ENCODE measurements at regions not wholly inside any gene's neighbourhood (a gene's known extent, or its start where the extent isn't known, plus 50 kb on each side); places are given as distances from the start of the nearest gene placed in this dataset.

DNA sequence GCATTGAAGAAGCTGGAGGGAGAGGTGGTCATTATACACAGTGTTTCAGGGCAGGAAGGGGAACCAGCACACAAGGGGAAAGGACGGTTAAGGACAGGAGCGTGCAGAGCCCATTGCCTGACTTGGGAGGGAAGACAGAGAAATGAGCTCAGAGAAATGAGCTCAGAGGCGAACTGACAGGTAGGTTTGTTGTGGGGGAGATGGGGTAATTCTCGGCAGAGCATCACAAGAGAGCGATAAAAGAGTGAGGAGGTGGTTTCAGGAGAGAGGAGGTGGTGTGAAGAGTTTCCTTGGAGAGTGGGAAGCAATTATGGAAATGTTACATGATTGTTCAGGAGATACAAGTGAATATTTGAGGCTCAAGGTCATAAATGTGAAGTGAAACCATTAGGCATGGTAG, 61.0 kb downstream of the MRGPRX1 start:
- DNase-seq (no peak), ATAC-seq (no peak)
- no peaks in the 10 kb centered on the region for H3K4me1 ChIP-seq
- no peaks in the 10 kb centered on the region for H3K9me3 ChIP-seq
- H3K36me3 ChIP-seq, result no peaks in the 10 kb centered on the region
- no peaks in the 10 kb centered on the region for H3K27me3 ChIP-seq
- intact Hi-C loops (cut with DNase I), result no loop called here
- no peak overlapping the region for H3K4me3 ChIP-seq
- H3K27ac ChIP-seq, result no peak overlapping the region
- TF ChIP-seq, protein P1, sequence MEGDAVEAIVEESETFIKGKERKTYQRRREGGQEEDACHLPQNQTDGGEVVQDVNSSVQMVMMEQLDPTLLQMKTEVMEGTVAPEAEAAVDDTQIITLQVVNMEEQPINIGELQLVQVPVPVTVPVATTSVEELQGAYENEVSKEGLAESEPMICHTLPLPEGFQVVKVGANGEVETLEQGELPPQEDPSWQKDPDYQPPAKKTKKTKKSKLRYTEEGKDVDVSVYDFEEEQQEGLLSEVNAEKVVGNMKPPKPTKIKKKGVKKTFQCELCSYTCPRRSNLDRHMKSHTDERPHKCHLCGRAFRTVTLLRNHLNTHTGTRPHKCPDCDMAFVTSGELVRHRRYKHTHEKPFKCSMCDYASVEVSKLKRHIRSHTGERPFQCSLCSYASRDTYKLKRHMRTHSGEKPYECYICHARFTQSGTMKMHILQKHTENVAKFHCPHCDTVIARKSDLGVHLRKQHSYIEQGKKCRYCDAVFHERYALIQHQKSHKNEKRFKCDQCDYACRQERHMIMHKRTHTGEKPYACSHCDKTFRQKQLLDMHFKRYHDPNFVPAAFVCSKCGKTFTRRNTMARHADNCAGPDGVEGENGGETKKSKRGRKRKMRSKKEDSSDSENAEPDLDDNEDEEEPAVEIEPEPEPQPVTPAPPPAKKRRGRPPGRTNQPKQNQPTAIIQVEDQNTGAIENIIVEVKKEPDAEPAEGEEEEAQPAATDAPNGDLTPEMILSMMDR (IDR thresholded peaks at IDR 0.05), result no peak

DNA sequence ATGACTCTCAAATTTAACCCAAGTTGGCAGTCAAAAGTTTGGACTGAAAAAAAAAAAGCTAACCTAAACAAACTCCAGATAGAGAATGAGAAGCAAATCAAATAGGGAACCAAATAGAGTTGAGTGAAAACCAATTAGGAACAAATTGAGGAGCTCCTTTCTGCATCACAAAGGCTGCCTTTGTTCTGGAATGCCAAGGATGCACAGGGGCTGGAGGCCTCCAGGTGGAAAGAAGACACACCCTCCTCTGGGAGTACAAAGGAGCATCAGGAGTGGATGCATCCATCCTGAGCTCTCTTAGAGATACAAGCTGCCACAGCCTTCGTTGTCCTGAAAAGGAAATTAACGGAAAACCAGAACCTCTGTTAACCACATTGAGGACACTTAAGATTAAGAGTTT, 73.3 kb downstream of the MRGPRX1 start:
- Histone ChIP-seq H3K27ac (no peak overlapping the region), H3K4me1 (no peaks in the 10 kb centered on the region), H3K27me3 (no peaks in the 10 kb centered on the region), H3K4me3 (no peak overlapping the region), H3K36me3 (no peaks in the 10 kb centered on the region), H3K9me3 (no peaks in the 10 kb centered on the region)
- ATAC-seq (no peak), DNase-seq (no peak)
- intact Hi-C loops (cut with DNase I), result no loop called here
- TF ChIP-seq, protein P1 (IDR thresholded peaks at IDR 0.05), result no peak

DNA sequence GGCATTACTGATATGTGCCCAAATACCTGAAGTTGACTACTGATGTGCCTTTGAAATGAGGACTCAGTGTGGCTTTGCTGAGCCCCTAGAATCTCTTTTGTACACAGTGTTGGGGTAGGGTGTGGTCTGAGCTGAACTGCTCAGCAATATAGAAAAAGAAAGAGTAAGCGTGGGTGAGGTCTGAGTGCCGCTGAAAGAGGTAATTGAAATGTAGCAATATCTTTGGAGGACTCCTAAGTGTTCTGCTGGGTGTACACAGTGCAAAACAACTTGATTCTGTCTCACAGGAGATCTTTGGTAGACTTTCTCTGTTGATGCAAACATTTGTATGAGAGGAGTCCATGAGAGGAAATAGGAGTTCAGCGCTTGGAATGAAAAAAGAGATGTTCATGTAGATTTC, 73.7 kb upstream of the PTPN5 start:
- Histone ChIP-seq H3K27ac (no peak overlapping the region), H3K9me3 (no peaks in the 10 kb centered on the region), H3K36me3 (no peaks in the 10 kb centered on the region), H3K27me3 (no peaks in the 10 kb centered on the region), H3K4me3 (no peak overlapping the region), H3K4me1 (no peaks in the 10 kb centered on the region)
- intact Hi-C loops (cut with DNase I), result no loop called here
- ATAC-seq (peak; percentile 95), DNase-seq (peak in 1 of 4 donors; percentile 2)
- TF ChIP-seq, protein P1 (IDR thresholded peaks at IDR 0.05), result no peak

DNA sequence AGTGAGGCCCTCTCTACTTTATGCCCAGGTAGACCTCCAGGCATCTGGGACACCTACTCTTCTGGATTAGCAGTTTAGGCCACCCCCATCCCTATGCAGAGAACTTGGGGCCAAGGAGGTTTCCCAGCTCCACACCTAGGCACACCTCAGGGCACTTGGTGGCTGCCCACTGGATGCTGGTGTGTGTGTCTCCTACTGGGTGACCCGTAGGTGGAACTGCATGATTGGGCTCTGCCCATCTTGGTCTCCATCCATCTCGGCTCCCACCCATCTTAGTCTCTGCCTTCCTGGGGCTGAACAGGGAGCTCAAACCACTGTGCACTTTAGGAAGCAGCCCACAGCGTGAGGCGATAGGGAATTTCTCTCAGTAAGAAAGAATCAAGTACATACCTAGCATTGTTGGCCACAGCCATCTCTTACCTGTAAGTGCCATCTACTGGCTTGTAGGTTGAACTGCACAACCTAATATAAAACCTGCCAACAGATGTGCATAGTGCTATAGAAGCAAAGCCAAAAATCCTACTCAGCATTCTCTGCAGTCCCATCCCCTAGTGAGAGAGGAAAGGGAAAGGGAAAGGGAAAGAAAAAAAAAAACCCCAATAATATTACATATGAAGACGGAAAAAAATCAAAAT, 61.6 kb upstream of the PTPN5 start:
- no peaks in the 10 kb centered on the region for H3K27me3 ChIP-seq
- H3K9me3 ChIP-seq, result peaks cover 0 to 6% of the 10 kb centered on the region in 2 donors
- ATAC-seq, result peak; percentile 95
- H3K36me3 ChIP-seq, result no peaks in the 10 kb centered on the region
- no peak overlapping the region for H3K27ac ChIP-seq
- TF ChIP-seq, protein P1 (IDR thresholded peaks at IDR 0.05), result peak; percentile 23 to 28
- DNase-seq, result no peak
- intact Hi-C loops (cut with DNase I), result no loop called here
- no peaks in the 10 kb centered on the region for H3K4me1 ChIP-seq
- no peak overlapping the region for H3K4me3 ChIP-seq

DNA sequence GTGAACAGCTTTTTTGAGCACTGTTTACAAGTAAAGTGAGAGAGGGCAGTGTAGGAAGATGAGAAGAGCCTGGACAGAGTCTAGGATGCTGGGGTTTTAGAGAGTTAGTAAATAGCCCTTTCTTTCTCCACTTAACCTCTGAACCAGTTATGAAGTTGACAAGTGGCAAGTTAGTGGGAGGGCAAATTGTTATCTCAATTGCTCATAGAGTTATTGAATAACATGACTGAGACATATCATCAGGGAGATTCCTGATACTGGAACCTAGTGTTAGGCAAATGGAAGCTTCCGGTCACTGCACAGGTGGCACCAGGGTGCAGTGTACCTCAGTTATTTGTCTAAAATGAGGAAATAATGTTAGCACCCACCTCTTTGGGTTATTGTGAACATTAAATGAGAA, 57.8 kb upstream of the PTPN5 start:
- Histone ChIP-seq H3K27ac (no peak overlapping the region), H3K4me1 (no peaks in the 10 kb centered on the region), H3K27me3 (no peaks in the 10 kb centered on the region), H3K4me3 (no peak overlapping the region), H3K9me3 (peaks cover 0 to 1% of the 10 kb centered on the region in 2 donors), H3K36me3 (no peaks in the 10 kb centered on the region)
- intact Hi-C loops (cut with DNase I), result no loop called here
- TF ChIP-seq, protein P1 (IDR thresholded peaks at IDR 0.05), result no peak
- ATAC-seq (no peak), DNase-seq (no peak)
